CD1c-positive myeloid dendritic cell (primary cell): ENCODE measurements at regions not wholly inside any gene's neighbourhood (a gene's known extent, or its start where the extent isn't known, plus 50 kb on each side); places are given as distances from the start of the nearest gene placed in this dataset.
"Not testable (repeated sequence)": the region's sequence is repeated elsewhere in the genome, so short reads cannot be mapped to it uniquely, and the experiment has no call there.

Source experiments
- DNase-seq: peaks from one replicate; pipeline ENCODE4 v3.0.0-alpha.2; 2016; ENCODE audit errors: extremely low spot score

- DNase-seq: not testable (repeated sequence)
Measured at GRCh38 chrY:7588176-7588575, 676.6 kb upstream of the AMELY start.

- no peak for DNase-seq
Measured at GRCh38 chrY:7562541-7562940, 651.0 kb upstream of the AMELY start.

- DNase-seq: no peak
Measured at GRCh38 chrY:7557675-7558074, 646.1 kb upstream of the AMELY start.

- DNase-seq: no peak
Measured at GRCh38 chrY:7555006-7555405, 643.5 kb upstream of the AMELY start.

- DNase-seq: no peak
Measured at GRCh38 chrY:7545060-7545459, 633.5 kb upstream of the AMELY start.

- DNase-seq: no peak
Measured at GRCh38 chrY:7544172-7544770, 632.7 kb upstream of the AMELY start.

- no peak for DNase-seq
Measured at GRCh38 chrY:7543506-7543905, 632.0 kb upstream of the AMELY start.

GRCh38 chrY:7542256-7542858 lies 630.8 kb upstream of the AMELY start:
- no peak for DNase-seq

GRCh38 chrY:7529396-7529795 lies 617.8 kb upstream of the AMELY start:
- DNase-seq: peak; percentile 38

- not testable (repeated sequence) for DNase-seq
Measured at GRCh38 chrY:7527568-7527967, 616.0 kb upstream of the AMELY start.

GRCh38 chrY:7518387-7518786 lies 606.8 kb upstream of the AMELY start:
- no peak for DNase-seq

- no peak for DNase-seq
Measured at GRCh38 chrY:7516268-7516667, 604.7 kb upstream of the AMELY start.

GRCh38 chrY:7515812-7516211 lies 604.3 kb upstream of the AMELY start:
- DNase-seq: no peak

- DNase-seq: no peak
Measured at GRCh38 chrY:7502896-7503295, 591.3 kb upstream of the AMELY start.

GRCh38 chrY:7501236-7501635 lies 589.7 kb upstream of the AMELY start:
- no peak for DNase-seq

GRCh38 chrY:7496001-7496400 lies 584.4 kb upstream of the AMELY start:
- DNase-seq: no peak

GRCh38 chrY:7484455-7485285 lies 573.1 kb upstream of the AMELY start:
- not testable (repeated sequence) for DNase-seq

GRCh38 chrY:7471976-7472375 lies 560.4 kb upstream of the AMELY start:
- DNase-seq: no peak

- no peak for DNase-seq
Measured at GRCh38 chrY:7470037-7470436, 558.5 kb upstream of the AMELY start.

GRCh38 chrY:7468951-7469745 lies 557.6 kb upstream of the AMELY start:
- peak; percentile 2 for DNase-seq

- DNase-seq: peak; percentile 22
Measured at GRCh38 chrY:7467796-7468520, 556.4 kb upstream of the AMELY start.
